Skeletal muscle satellite cell (primary cell): ENCODE measurements at regions not wholly inside any gene's neighbourhood (a gene's known extent, or its start where the extent isn't known, plus 50 kb on each side); places are given as distances from the start of the nearest gene placed in this dataset.

Source experiments
- H3K27me3 ChIP-seq: 2 replicates; pipeline ENCODE4 v1.7.0; 2013; ENCODE audit warnings: low read length; ENCODE audit not compliant: control insufficient read depth, insufficient read depth
- H3K36me3 ChIP-seq: 2 replicates; pipeline ENCODE4 v1.7.0; 2013; ENCODE audit warnings: mild to moderate bottlenecking, control low read depth, low read length; ENCODE audit not compliant: insufficient read depth
- H3K4me1 ChIP-seq: 2 replicates; pipeline ENCODE4 v1.7.0; 2013; ENCODE audit warnings: low read length; ENCODE audit not compliant: control insufficient read depth, insufficient read depth
- H3K4me2 ChIP-seq: 2 replicates; pipeline ENCODE4 v1.7.0; 2013; ENCODE audit warnings: mild to moderate bottlenecking, low read length
- H3K4me3 ChIP-seq: 2 replicates; pipeline ENCODE4 v1.7.0; 2013; ENCODE audit warnings: low read length
- H3K9ac ChIP-seq: 2 replicates; pipeline ENCODE4 v1.7.0; 2013; ENCODE audit warnings: mild to moderate bottlenecking, low read depth, low read length, moderate library complexity
- H3K9me3 ChIP-seq: replicated peaks from 2 replicates; pipeline ENCODE4 v1.7.0; 2013; ENCODE audit warnings: mild to moderate bottlenecking, control low read depth, low read length

DNA sequence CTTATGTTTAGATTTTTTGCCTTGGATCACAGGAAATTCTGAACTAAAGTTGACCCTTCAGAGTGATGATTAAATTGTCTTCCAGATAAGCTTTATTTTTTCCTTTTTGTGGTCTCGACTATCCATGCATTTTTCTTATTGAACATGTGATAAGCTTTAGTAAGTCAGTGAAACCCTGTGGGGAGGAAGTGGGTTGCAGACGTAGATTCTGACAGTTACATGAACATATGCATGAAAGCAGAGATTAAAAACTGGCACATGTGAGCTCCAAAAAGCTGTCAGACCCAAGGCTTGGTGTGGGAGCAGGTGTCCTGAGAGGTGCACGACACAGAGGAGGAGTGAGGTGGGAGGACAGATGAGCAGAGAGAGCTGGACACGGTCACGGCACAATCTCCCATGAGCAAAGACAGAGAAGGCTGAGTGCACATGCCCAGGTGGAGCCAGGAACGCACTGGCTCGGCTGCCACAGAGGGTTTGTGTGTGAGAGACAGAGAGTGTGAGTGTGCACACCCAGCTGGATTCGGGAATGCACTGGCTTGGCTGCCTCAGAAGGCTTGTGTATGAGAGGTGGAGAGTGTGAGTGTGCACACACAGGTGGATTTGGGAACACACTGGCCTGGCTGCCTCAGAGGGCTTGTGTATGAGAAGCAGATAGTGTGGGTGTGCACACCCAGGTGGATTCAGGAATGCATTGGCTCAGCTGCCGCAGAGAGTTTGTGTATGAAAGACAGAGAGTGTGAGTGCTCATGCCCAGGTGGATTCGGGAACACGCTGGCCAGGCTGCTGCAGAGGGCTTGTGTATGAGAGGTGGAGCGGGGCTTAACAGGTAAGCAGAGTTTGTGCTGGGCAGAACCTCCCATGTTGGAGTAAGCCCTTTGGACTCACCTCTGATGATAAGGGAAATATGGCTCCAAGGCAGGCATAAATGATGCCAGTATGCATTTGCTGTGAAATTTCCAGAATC, 849.1 kb upstream of the SALL3 start:
- Histone ChIP-seq H3K9ac (no peak overlapping the region), H3K4me3 (no peak overlapping the region), H3K36me3 (no peaks in the 10 kb centered on the region), H3K27me3 (no peaks in the 10 kb centered on the region), H3K4me2 (no peak overlapping the region), H3K4me1 (no peaks in the 10 kb centered on the region), H3K9me3 (peaks cover 46% of the 10 kb centered on the region)

DNA sequence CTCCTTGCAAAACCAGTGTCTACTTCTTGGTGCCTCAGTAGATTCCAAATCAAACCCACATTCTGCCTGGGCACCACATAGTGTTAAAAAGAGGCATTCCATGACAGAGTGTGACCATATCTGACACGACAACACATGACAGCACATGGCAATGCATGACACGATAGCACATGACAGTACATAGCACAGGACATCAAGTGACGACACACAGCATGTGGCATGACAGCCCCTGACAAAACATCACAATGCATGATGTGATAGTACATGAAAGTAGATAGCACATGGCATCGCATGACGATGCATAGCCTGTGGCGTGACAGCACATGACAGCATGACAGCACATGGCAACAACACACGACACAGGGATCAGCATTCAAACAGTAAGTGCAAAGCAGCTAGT, 845.9 kb upstream of the SALL3 start:
- Histone ChIP-seq H3K27me3 (no peaks in the 10 kb centered on the region), H3K4me2 (no peak overlapping the region), H3K4me3 (no peak overlapping the region), H3K9me3 (peaks cover 39% of the 10 kb centered on the region), H3K9ac (no peak overlapping the region), H3K36me3 (no peaks in the 10 kb centered on the region), H3K4me1 (no peaks in the 10 kb centered on the region)

DNA sequence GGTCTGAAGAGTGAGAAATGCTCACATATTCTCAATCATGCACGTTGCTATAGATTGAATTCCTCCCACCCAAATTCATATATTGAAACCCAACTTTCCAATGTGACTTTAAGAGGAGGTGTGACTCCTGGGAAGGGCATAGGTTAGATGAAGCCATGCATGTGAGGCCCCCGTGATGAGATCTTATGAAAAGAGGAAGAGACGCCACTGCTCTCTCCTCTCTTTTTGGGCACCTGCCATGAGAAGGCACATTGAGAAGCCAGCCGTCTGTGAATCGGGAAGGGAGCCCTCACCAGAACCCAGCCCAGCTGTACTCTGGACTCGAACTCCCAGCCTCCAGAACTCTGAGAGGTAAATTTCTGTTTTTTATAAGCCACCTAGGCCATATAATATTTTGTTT, 842.6 kb upstream of the SALL3 start:
- Histone ChIP-seq H3K4me3 (no peak overlapping the region), H3K4me2 (no peak overlapping the region), H3K27me3 (no peaks in the 10 kb centered on the region), H3K4me1 (no peaks in the 10 kb centered on the region), H3K36me3 (no peaks in the 10 kb centered on the region), H3K9ac (no peak overlapping the region), H3K9me3 (peaks cover 18% of the 10 kb centered on the region)

DNA sequence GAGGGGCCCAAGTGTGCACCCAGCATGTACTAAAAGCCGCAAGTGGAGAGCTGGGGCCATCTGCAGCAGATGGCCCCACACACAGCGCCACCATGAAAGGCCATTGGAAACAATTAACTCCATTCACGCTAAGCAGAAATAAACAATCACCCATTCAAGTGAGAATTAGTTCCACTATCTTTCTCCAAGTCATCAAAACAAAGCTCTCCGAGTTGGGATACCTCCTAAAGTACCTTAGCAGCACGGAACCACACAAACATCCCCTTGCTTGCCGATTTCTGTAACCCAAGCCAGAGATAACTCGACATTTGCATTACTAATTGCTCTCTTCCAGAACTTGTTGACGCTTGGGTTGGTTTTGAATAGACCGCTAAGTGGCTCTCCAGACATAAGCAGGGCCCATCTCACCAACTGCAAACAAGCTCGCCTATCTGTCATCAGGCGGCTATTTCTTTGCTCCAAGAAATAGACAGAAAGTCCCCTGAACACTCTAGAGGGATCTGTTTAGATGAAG, 840.6 kb upstream of the SALL3 start:
- H3K9ac ChIP-seq: no peak overlapping the region
- H3K4me2 ChIP-seq: no peak overlapping the region
- H3K4me3 ChIP-seq: no peak overlapping the region
- H3K36me3 ChIP-seq: no peaks in the 10 kb centered on the region
- H3K4me1 ChIP-seq: no peaks in the 10 kb centered on the region
- H3K9me3 ChIP-seq: peaks cover 17% of the 10 kb centered on the region
- H3K27me3 ChIP-seq: no peaks in the 10 kb centered on the region

DNA sequence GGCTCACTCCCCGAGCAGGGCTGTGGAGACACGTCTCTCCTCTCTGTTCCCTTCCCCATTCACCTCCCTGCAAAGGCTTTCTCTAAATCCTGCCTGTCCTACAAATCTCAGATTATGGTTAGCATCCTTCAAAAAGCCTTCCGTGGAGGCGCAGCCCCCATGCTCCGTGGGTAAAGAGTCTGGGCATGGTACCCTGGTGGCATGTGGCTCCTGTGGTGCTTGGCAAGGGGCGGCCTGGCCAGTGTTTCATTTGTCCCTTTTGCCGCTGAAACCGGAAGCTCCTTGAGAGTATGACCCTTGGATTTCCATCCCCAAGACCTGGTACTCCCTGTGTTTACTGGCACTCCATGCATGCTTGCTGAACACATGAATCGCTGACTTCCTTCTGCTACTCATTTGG, 839.3 kb upstream of the SALL3 start:
- Histone ChIP-seq H3K4me2 (no peak overlapping the region), H3K27me3 (no peaks in the 10 kb centered on the region), H3K9me3 (peaks cover 13% of the 10 kb centered on the region), H3K4me1 (no peaks in the 10 kb centered on the region), H3K9ac (no peak overlapping the region), H3K36me3 (no peaks in the 10 kb centered on the region), H3K4me3 (no peak overlapping the region)

DNA sequence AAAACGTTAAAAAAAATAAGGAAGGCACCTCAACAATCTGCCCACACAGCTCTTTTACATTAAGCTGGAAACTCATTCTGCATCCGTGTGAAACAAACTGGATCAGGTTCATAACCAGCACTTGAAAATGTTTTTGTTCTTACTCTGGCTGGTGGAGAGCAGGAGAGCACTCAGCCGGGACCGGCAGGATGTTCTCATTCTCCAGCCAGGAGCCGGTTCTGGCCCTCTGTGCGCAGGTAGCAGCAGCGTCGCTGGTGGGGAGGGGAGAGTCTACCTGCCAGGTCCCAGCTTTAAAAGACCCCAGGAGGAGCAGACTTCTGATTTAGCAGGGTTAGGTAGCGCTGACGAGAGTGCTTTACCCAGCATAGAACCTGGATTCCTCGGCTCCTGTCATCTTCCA, 834.9 kb upstream of the SALL3 start:
- no peaks in the 10 kb centered on the region for H3K36me3 ChIP-seq
- no peaks in the 10 kb centered on the region for H3K4me1 ChIP-seq
- no peaks in the 10 kb centered on the region for H3K27me3 ChIP-seq
- no peak overlapping the region for H3K4me3 ChIP-seq
- peaks cover 3% of the 10 kb centered on the region for H3K9me3 ChIP-seq
- no peak overlapping the region for H3K9ac ChIP-seq
- no peak overlapping the region for H3K4me2 ChIP-seq

DNA sequence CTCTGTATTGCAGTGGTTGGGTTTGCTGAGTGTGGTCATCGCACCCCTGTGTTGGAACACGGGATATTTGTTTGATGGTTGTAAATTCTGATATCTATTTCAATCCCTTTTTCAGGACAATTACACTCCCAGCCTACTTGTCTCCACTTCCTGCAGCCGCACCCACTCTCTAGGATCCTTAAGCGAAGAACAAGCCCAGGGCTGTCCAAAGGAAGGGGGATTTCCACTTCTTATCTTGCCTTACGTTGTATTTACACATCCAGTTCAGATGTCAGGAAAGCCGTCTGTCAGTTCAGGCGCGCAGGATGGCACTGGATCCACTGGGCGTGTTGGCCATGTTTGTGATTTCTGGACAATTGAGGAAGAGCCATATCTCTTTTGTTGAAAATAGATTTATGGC, 834.5 kb upstream of the SALL3 start:
- no peak overlapping the region for H3K4me3 ChIP-seq
- H3K4me1 ChIP-seq: no peaks in the 10 kb centered on the region
- peaks cover 3% of the 10 kb centered on the region for H3K9me3 ChIP-seq
- H3K27me3 ChIP-seq: no peaks in the 10 kb centered on the region
- H3K9ac ChIP-seq: no peak overlapping the region
- H3K36me3 ChIP-seq: no peaks in the 10 kb centered on the region
- no peak overlapping the region for H3K4me2 ChIP-seq

DNA sequence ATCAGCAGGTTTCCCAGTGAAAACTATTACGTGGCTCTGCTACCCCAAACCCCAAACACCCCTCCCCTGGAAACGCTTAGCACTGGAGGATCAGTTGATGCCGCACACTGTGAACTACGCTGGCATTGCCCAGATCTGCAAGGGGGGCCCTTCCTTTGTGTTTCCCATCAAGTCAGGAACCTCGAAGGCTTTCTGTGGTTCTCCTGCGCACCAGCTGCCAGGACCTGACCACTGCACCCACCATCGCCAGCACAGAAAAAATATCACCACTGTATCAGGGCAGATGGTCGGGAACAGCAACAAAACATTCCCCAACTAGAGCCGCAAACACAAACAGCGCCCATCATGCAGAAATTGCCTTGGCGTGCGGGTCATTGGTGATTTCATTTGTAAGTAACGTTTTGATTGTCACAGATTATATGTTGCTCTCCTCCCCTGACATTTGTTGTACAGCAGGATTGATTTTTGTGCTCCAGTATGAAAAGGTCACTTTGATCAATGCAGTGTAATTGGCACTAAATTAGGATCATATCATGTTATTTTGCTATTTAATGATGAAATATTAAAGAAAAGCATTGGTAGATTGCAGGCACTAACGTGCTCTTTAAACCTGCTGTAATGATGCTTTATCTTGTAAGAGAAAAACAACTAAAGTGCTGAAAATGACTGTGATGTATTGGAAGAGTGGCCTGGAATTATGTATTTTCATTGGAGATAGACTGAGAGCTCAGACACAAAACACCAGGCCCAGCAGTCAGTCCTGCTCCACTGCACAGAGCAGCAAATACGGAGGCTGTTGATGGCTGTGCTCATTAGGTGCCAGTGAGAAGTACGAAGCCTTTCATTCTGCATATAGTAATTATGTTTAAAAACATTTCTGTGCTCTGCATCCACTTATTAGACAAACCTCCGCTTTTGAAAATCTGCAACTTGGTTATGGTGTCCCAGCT, 833.2 kb upstream of the SALL3 start:
- no peak overlapping the region for H3K4me2 ChIP-seq
- no peak overlapping the region for H3K9ac ChIP-seq
- H3K4me3 ChIP-seq: no peak overlapping the region
- no peaks in the 10 kb centered on the region for H3K27me3 ChIP-seq
- no peaks in the 10 kb centered on the region for H3K36me3 ChIP-seq
- H3K4me1 ChIP-seq: no peaks in the 10 kb centered on the region
- H3K9me3 ChIP-seq: peaks cover 12% of the 10 kb centered on the region

DNA sequence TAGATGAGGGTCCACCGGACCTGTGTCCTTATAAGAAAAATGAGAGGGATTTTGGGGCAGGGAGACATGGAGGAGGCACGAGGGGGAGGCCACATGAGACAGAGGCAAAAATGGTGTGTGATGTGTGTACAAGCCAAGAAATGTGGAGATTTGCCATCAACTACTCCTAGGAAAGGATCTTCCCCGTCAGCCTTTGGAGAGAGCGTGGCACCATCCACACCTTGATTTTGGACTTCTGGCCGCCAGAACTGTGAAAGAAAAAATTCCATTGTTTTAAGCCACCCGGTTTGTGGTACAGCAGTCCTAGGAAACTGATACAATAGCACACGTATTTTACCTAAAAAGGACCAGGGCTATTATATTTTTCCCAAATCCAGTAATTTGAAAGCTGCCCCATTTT, 829.0 kb upstream of the SALL3 start:
- H3K4me1 ChIP-seq: no peaks in the 10 kb centered on the region
- no peak overlapping the region for H3K4me2 ChIP-seq
- no peak overlapping the region for H3K4me3 ChIP-seq
- H3K27me3 ChIP-seq: no peaks in the 10 kb centered on the region
- H3K9ac ChIP-seq: no peak overlapping the region
- H3K9me3 ChIP-seq: peaks cover 12% of the 10 kb centered on the region
- H3K36me3 ChIP-seq: no peaks in the 10 kb centered on the region

DNA sequence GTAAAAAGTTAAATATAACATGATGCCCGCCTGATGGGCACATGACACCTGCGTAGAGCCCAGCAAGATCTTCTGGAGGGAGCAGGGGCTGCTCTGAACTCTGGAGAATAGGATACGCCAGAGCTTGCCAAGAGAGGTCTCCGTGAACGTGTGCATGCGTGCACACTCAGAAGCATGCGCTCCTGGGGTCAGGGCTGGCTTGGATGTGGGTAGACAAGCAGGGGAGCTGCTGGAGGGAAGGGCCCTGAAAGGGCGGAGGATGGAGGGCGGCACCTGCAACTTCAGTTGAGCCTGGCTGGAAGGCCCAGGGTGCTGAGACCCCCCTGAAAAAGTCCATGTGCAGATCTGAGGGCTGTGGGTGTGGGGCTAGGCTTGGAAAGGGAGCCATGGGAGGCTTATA, 828.4 kb upstream of the SALL3 start:
- Histone ChIP-seq H3K36me3 (no peaks in the 10 kb centered on the region), H3K4me1 (no peaks in the 10 kb centered on the region), H3K4me2 (no peak overlapping the region), H3K9me3 (peaks cover 12% of the 10 kb centered on the region), H3K9ac (no peak overlapping the region), H3K4me3 (no peak overlapping the region), H3K27me3 (no peaks in the 10 kb centered on the region)

DNA sequence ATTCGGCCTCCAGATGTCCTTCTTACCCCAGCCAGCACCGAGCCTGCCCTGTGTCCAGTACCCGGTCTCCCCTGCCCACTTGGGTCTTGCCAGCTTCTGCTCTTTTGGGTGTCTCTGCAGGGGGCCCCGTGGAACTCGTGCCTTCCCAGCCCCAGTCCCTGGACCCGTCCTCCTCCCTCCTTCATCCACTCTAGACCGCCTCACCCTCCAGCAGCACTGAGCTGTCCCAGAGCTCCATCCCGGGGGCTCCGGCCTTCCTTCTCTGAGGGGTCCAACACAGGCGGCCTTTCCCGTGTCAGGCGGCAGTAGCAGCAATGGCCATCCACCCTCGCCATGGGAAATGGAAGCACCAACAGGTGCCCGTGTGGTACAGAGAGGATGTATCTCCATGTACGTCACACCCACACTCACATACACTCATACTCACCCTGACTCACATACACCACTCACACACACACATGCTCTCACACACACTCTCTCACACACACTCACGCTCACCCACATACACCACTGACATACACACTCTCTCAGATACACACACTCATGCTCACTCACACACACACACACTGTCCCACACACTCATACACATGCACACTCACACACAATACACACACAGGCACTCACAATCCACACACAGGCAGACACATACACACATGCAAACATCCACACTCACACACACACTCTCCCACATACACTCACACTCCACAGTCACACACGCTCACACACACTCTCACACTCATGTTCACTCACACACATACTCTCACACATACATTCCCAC, 827.5 kb upstream of the SALL3 start:
- Histone ChIP-seq H3K27me3 (no peaks in the 10 kb centered on the region), H3K9me3 (peaks cover 12% of the 10 kb centered on the region), H3K4me1 (no peaks in the 10 kb centered on the region)

More for the DNA sequence above, 827.5 kb upstream of the SALL3 start:
- no peak overlapping the region for H3K9ac ChIP-seq
- no peaks in the 10 kb centered on the region for H3K36me3 ChIP-seq
- H3K4me3 ChIP-seq: no peak overlapping the region
- no peak overlapping the region for H3K4me2 ChIP-seq
